ENCODE measurements at regions not wholly inside any gene's neighbourhood (a gene's known extent, or its start where the extent isn't known, plus 50 kb on each side); places are given as distances from the start of the nearest gene placed in this dataset.

GRCh38 chrX:39443240-39443639 lies 642.0 kb downstream of the MID1IP1 start:
- no peak for DNase-seq

- DNase-seq = peak; percentile 11 to 55 (median 36)
These were observed 644.1 kb downstream of the MID1IP1 start for GRCh38 chrX:39445336-39445735.

- DNase-seq = no peak
These were observed 648.1 kb downstream of the MID1IP1 start for GRCh38 chrX:39449352-39449751.

- DNase-seq = peak in 1 of 4 experiments; percentile 15
These were observed 647.4 kb downstream of the BCOR start for GRCh38 chrX:39450234-39450977.

- no peak for DNase-seq
These were observed 646.7 kb downstream of the BCOR start for GRCh38 chrX:39451046-39451445.

GRCh38 chrX:39452401-39452800 lies 645.4 kb downstream of the BCOR start:
- DNase-seq = peak; percentile 58 to 75 (median 74)

GRCh38 chrX:39453889-39454621 lies 643.7 kb downstream of the BCOR start:
- no peak for DNase-seq

GRCh38 chrX:39456894-39457604 lies 640.7 kb downstream of the BCOR start:
- peak in 2 of 4 experiments; percentile 7 to 24 for DNase-seq

- no peak for DNase-seq
These were observed 639.0 kb downstream of the BCOR start for GRCh38 chrX:39458779-39459178.

- DNase-seq = no peak
These were observed 638.6 kb downstream of the BCOR start for GRCh38 chrX:39459204-39459603.

- no peak for DNase-seq
These were observed 637.8 kb downstream of the BCOR start for GRCh38 chrX:39459952-39460351.

GRCh38 chrX:39460499-39460898 lies 637.3 kb downstream of the BCOR start:
- DNase-seq = no peak

- DNase-seq = no peak
These were observed 634.9 kb downstream of the BCOR start for GRCh38 chrX:39462835-39463234.

- DNase-seq = no peak
These were observed 633.5 kb downstream of the BCOR start for GRCh38 chrX:39464253-39464652.

GRCh38 chrX:39465467-39465866 lies 632.3 kb downstream of the BCOR start:
- no peak for DNase-seq

GRCh38 chrX:39465906-39466305 lies 631.9 kb downstream of the BCOR start:
- DNase-seq = no peak

GRCh38 chrX:39469126-39469525 lies 628.6 kb downstream of the BCOR start:
- no peak for DNase-seq

GRCh38 chrX:39470588-39471407 lies 627.0 kb downstream of the BCOR start:
- DNase-seq = no peak

GRCh38 chrX:39472161-39472560 lies 625.6 kb downstream of the BCOR start:
- DNase-seq = no peak

GRCh38 chrX:39473812-39474211 lies 623.9 kb downstream of the BCOR start:
- no peak for DNase-seq

GRCh38 chrX:39475372-39475771 lies 622.4 kb downstream of the BCOR start:
- no peak for DNase-seq

- DNase-seq = no peak
These were observed 621.1 kb downstream of the BCOR start for GRCh38 chrX:39476604-39477021.

Data from suppressor macrophage (primary cell).